MM.1S (cell line): ENCODE measurements at regions not wholly inside any gene's neighbourhood (a gene's known extent, or its start where the extent isn't known, plus 50 kb on each side); places are given as distances from the start of the nearest gene placed in this dataset.
A peak's percentile ranks its signal among the peaks of the same experiment; 100 is the strongest.
"Not testable (repeated sequence)": the region's sequence is repeated elsewhere in the genome, so short reads cannot be mapped to it uniquely, and the experiment has no call there.

ENCODE experiments used
- DNase-seq: peaks from one replicate; pipeline ENCODE4 v3.0.0-alpha.2; 2015
- H2AFZ ChIP-seq: fragments of 300-600 bp; sonication (generic); 2 replicates; pipeline ENCODE4 v1.6.0; 2016; ENCODE audit warnings: antibody characterized with exemption, low read length
- H3F3A ChIP-seq: fragments of 300-600 bp; sonication (generic); 2 replicates; pipeline ENCODE4 v1.6.1; 2016; ENCODE audit warnings: mild to moderate bottlenecking, antibody characterized with exemption, low read length, moderate library complexity, mixed read lengths; ENCODE audit not compliant: insufficient read depth
- H3K27ac ChIP-seq: fragments of 300-600 bp; sonication (generic); 2 replicates; pipeline ENCODE4 v1.5.1; 2016; ENCODE audit warnings: mild to moderate bottlenecking, low read length
- H3K27me3 ChIP-seq: fragments of 300-600 bp; sonication (generic); replicated peaks from 2 replicates; pipeline ENCODE4 v1.6.0; 2016; ENCODE audit warnings: low read length; ENCODE audit not compliant: insufficient read depth
- H3K36me3 ChIP-seq: fragments of 300-600 bp; sonication (generic); replicated peaks from 2 replicates; pipeline ENCODE4 v1.6.1; 2016; ENCODE audit warnings: mild to moderate bottlenecking, low read length, mixed read lengths; ENCODE audit not compliant: insufficient read depth
- H3K4me1 ChIP-seq: fragments of 300-600 bp; sonication (generic); 2 replicates; pipeline ENCODE4 v1.6.1; 2016; ENCODE audit warnings: low read length, mixed read lengths
- H3K4me2 ChIP-seq: fragments of 300-600 bp; sonication (generic); 2 replicates; pipeline ENCODE4 v1.6.0; 2016; ENCODE audit warnings: low read depth, low read length
- H3K4me3 ChIP-seq: fragments of 300-600 bp; sonication (generic); 2 replicates; pipeline ENCODE4 v1.5.1; 2016; ENCODE audit warnings: low read length, mixed read lengths
- H3K79me2 ChIP-seq: fragments of 300-600 bp; sonication (generic); 2 replicates; pipeline ENCODE4 v1.6.1; 2016; ENCODE audit warnings: mixed run types, low read length, mixed read lengths
- H3K9ac ChIP-seq: fragments of 300-600 bp; sonication (generic); 2 replicates; pipeline ENCODE4 v1.6.1; 2016; ENCODE audit warnings: low read length, mixed read lengths
- H3K9me2 ChIP-seq: fragments of 300-600 bp; sonication (generic); replicated peaks from 2 replicates; pipeline ENCODE4 v1.6.1; 2016; ENCODE audit warnings: mild to moderate bottlenecking, low read length, mixed read lengths; ENCODE audit not compliant: insufficient read depth
- H3K9me3 ChIP-seq: fragments of 300-600 bp; sonication (generic); replicated peaks from 2 replicates; pipeline ENCODE4 v1.6.1; 2016; ENCODE audit warnings: mild to moderate bottlenecking, low read length, mixed read lengths; ENCODE audit not compliant: insufficient read depth
- H4K20me1 ChIP-seq: fragments of 300-600 bp; sonication (generic); 2 replicates; pipeline ENCODE4 v1.6.1; 2016; ENCODE audit warnings: mild to moderate bottlenecking, low read length, moderate library complexity, mixed read lengths; ENCODE audit not compliant: insufficient read depth
- CTCF ChIP-seq: fragments of 300-600 bp; sonication (generic); IDR thresholded peaks from 2 replicates; pipeline ENCODE4 v1.5.1; 2016; ENCODE audit warnings: antibody characterized with exemption, low read length, mixed read lengths
- EZH2 ChIP-seq: fragments of 300-600 bp; sonication (generic); optimal IDR thresholded peaks from 2 replicates; pipeline ENCODE3; 2017; ENCODE audit warnings: low read depth, mild to moderate bottlenecking, antibody characterized with exemption, low read length, mixed read lengths
- EZH2phosphoT487 ChIP-seq: fragments of 300-600 bp; sonication (generic); IDR thresholded peaks from 2 replicates; pipeline ENCODE4 v1.6.1; 2018; ENCODE audit warnings: antibody characterized with exemption, low read length

DNA sequence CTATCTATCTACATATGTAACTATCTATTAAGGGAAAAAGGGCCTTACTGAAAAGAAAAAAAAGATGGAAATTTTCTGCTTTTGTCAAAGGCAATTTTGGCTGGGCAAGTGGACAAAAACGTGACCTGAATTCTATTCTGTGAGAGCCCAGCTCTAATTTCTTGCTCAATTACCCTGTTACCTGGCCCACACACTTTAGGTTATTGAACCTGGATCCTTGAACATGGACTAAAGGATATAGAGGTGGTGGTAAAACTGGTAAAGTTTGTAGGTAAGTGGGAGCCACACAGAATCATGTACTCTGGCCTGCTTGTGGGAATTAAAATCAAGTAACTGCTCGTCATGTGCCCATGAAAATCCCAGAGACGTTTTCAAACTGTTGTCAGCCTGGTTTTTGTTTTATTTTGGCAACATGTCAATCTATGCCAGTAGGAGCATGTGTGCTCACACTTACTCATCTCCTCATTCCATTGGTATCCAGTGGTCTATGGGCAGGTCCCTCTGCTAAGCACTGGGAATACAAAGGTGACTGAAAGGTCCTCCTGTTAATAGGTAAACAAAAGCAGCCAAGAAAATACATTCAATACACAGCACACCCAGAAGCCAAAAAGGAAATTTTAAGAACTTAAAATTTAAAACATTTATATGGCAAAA is 113.7 kb upstream of the WARS2 start:
- Histone ChIP-seq H3K4me2 (no peak overlapping the region), H3K27ac (no peak overlapping the region), H3K9me2 (no peaks in the 10 kb centered on the region), H2AFZ (no peak overlapping the region), H3F3A (no peaks in the 10 kb centered on the region), H3K9me3 (no peaks in the 10 kb centered on the region), H3K4me1 (no peaks in the 10 kb centered on the region), H3K4me3 (no peak overlapping the region), H4K20me1 (no peaks in the 10 kb centered on the region), H3K36me3 (no peaks in the 10 kb centered on the region), H3K9ac (no peak overlapping the region), H3K79me2 (no peaks in the 10 kb centered on the region), H3K27me3 (no peaks in the 10 kb centered on the region)
- DNase-seq = no peak
- TF ChIP-seq EZH2phosphoT487 (no peak), CTCF (no peak), EZH2 (no peak)

DNA sequence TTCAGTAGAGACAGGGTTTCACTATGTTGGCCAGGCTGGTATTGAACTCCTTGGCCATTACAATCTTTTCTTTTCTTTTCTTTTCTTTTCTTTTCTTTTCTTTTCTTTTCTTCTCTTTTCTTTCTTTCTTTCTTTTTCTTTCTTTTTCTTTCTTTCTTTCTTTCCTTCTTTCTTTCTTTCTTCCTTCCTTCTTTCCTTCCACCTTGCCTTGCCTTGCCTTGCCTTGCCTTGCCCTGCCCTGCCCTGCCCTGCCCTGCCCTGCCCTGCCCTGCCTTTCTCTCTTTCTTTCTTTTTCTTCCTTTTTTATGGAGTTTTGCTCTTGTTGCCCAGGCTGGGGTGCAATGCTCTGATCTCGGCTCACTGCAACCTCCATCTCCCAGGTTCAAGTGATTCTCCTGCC is 112.5 kb upstream of the HAO2 start:
- not testable (repeated sequence) for H3K4me3 ChIP-seq, H3K27me3 ChIP-seq, H3K9ac ChIP-seq, H3K9me2 ChIP-seq, DNase-seq, H3K4me1 ChIP-seq, H4K20me1 ChIP-seq, H3F3A ChIP-seq, H3K36me3 ChIP-seq, H2AFZ ChIP-seq, H3K27ac ChIP-seq, H3K4me2 ChIP-seq, H3K79me2 ChIP-seq, H3K9me3 ChIP-seq

- no peak for DNase-seq
- Histone ChIP-seq H4K20me1 (no peaks in the 10 kb centered on the region), H3K79me2 (no peaks in the 10 kb centered on the region), H2AFZ (no peak overlapping the region), H3K4me2 (no peak overlapping the region), H3K27me3 (no peaks in the 10 kb centered on the region), H3K4me3 (no peak overlapping the region), H3K36me3 (no peaks in the 10 kb centered on the region), H3K9ac (no peak overlapping the region), H3F3A (no peaks in the 10 kb centered on the region), H3K4me1 (no peaks in the 10 kb centered on the region), H3K9me2 (no peaks in the 10 kb centered on the region), H3K9me3 (no peaks in the 10 kb centered on the region), H3K27ac (no peak overlapping the region)
- no peak for TF ChIP-seq CTCF
- no peak for TF ChIP-seq EZH2phosphoT487
- TF ChIP-seq EZH2 = no peak
These were observed 108.1 kb upstream of the HAO2 start for GRCh38 chr1:119260506-119260905.

GRCh38 chr1:119266386-119266785 is 102.2 kb upstream of the HAO2 start:
- no peak overlapping the region for H3K9ac ChIP-seq
- H3K27me3 ChIP-seq = no peaks in the 10 kb centered on the region
- no peaks in the 10 kb centered on the region for H3K36me3 ChIP-seq
- no peaks in the 10 kb centered on the region for H4K20me1 ChIP-seq
- no peak for TF ChIP-seq EZH2
- no peak for TF ChIP-seq EZH2phosphoT487
- TF ChIP-seq CTCF = no peak
- DNase-seq = peak; percentile 46
- H2AFZ ChIP-seq = no peak overlapping the region
- no peaks in the 10 kb centered on the region for H3F3A ChIP-seq
- no peaks in the 10 kb centered on the region for H3K9me2 ChIP-seq
- H3K9me3 ChIP-seq = no peaks in the 10 kb centered on the region
- H3K79me2 ChIP-seq = no peaks in the 10 kb centered on the region
- H3K4me1 ChIP-seq = no peaks in the 10 kb centered on the region
- H3K4me2 ChIP-seq = no peak overlapping the region
- no peak overlapping the region for H3K27ac ChIP-seq
- no peak overlapping the region for H3K4me3 ChIP-seq
